Central memory CD8-positive, alpha-beta T cell (primary cell): ENCODE measurements at regions not wholly inside any gene's neighbourhood (a gene's known extent, or its start where the extent isn't known, plus 50 kb on each side); places are given as distances from the start of the nearest gene placed in this dataset.
"Not testable (repeated sequence)": the region's sequence is repeated elsewhere in the genome, so short reads cannot be mapped to it uniquely, and the experiment has no call there.

Experiments
- ATAC-seq: fragments of 150-1000 bp; cut with Tn5 transposase; replicated peaks from 2 replicates; pipeline ENCODE4 v1.10.0; 2022; ENCODE audit warnings: mild to moderate bottlenecking, moderate FRiP score, moderate number of reproducible peaks; ENCODE audit not compliant: poor library complexity, severe bottlenecking; ENCODE audit errors: extremely low read depth
- DNase-seq, 2 donors: peaks; one replicate each; pipeline ENCODE4 v3.0.0; 2021; ENCODE audit warnings: low spot score in 2 of 2
- H3K27ac Mint-ChIP-seq: one replicate; pipeline ENCODE4 v1.8.0; 2022; ENCODE audit warnings: low read depth, mild to moderate bottlenecking, moderate library complexity, mixed read lengths
- H3K27me3 Mint-ChIP-seq: one replicate; pipeline ENCODE4 v1.8.0; 2022; ENCODE audit warnings: mixed read lengths
- H3K36me3 Mint-ChIP-seq: one replicate; pipeline ENCODE4 v1.8.0; 2022; ENCODE audit warnings: mild to moderate bottlenecking, moderate library complexity, mixed read lengths; ENCODE audit not compliant: insufficient read depth
- H3K4me1 Mint-ChIP-seq: one replicate; pipeline ENCODE4 v1.8.0; 2022; ENCODE audit warnings: mixed read lengths
- H3K4me3 Mint-ChIP-seq: one replicate; pipeline ENCODE4 v1.8.0; 2022; ENCODE audit warnings: mild to moderate bottlenecking, moderate library complexity, mixed read lengths
- H3K9me3 Mint-ChIP-seq: one replicate; pipeline ENCODE4 v1.8.0; 2022; ENCODE audit warnings: mixed read lengths

DNA sequence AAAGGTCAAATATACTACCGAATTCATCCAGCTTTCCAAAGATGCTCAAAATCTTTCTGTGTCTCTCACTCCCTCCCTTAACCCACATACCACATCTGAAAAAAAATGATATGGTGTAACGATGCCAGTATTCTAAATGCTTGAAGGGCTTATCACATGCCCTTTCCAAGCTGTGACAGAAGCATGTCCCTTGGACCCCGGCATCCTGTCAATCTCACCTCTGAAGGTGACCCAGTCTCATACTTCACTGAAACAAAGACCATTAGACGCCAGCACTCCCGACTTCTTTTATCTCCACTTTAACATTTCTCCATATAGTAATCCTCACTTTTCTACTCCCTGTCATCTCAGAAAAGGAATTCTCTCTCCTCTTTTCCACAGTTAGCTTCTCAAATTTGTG lies 130.8 kb downstream of the KBTBD2 start:
- H3K4me3 Mint-ChIP-seq = not testable (repeated sequence)

DNA sequence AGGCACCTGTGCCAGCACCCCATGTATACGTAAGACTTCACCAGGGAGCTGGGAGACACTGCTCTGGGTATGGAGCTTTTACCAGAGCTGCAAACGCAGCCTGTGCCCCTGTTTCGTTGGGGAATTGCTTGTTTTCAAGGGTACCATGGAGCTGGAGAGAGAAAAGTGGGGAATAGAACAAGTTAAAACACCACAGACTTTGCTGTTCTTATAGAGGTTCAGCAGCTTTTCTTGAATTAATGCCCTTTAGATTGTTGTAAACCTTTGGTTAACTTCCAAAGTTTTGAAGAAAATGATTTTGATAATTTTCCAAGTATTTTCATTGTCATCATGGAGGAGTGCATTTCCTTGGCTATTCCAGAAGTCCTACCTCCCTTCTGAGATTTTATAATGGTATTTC lies 131.7 kb downstream of the KBTBD2 start:
- H3K27ac Mint-ChIP-seq, H3K9me3 Mint-ChIP-seq, DNase-seq, H3K4me3 Mint-ChIP-seq, H3K36me3 Mint-ChIP-seq, ATAC-seq: not testable (repeated sequence)
- Mint-ChIP-seq H3K27me3 (peaks cover 66% of the 10 kb centered on the region), H3K4me1 (peaks cover 11% of the 10 kb centered on the region)

More for the DNA sequence above, 130.8 kb downstream of the KBTBD2 start:
- ATAC-seq, H3K27ac Mint-ChIP-seq, H3K36me3 Mint-ChIP-seq, DNase-seq, H3K9me3 Mint-ChIP-seq: not testable (repeated sequence)
- Mint-ChIP-seq H3K27me3 (peaks cover 61% of the 10 kb centered on the region), H3K4me1 (peaks cover 11% of the 10 kb centered on the region)

DNA sequence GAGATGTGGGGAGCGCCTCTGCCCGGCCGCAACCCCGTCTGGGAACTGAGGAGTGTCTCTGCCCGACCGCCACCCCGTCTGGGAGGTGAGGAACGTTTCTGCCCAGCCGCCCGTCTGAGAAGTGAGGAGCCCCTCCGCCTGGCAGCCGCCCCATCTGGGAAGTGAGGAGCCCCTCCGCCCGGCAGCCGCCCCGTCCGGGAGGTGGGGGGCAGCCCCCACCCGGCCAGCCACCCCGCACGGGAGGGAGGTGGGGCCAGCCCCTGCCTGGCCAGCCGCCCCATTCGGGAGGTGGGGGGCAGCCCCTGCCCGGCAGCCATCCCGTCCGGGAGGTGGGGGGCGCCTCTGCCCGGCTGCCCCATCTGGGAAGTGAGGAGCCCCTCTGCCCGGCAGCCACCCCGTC lies 137.7 kb downstream of the KBTBD2 start:
- DNase-seq, H3K36me3 Mint-ChIP-seq, ATAC-seq, H3K4me1 Mint-ChIP-seq, H3K4me3 Mint-ChIP-seq, H3K9me3 Mint-ChIP-seq, H3K27ac Mint-ChIP-seq: not testable (repeated sequence)
- H3K27me3 Mint-ChIP-seq = peaks cover 34% of the 10 kb centered on the region

DNA sequence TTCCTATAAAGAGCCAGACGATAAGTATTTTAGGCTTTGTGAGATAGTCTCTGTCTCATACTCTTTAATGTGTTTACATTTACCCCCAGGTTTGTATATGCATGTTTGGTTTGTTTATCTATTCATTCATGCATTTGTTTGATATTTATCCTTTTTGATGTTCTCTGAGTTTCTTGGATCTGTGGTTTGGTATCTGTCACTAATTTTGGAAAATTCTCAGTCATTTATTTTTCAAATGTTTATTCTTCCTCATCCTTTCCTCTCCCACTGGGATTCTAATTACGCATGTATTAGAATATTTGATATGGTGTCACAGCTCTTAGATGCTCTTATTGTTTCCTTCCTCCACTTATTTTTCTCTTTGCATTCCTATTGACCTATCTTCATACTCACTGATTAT lies 143.2 kb downstream of the KBTBD2 start:
- not testable (repeated sequence) for DNase-seq, H3K36me3 Mint-ChIP-seq, H3K4me3 Mint-ChIP-seq, ATAC-seq, H3K4me1 Mint-ChIP-seq, H3K9me3 Mint-ChIP-seq, H3K27ac Mint-ChIP-seq
- peaks cover 43% of the 10 kb centered on the region for H3K27me3 Mint-ChIP-seq

DNA sequence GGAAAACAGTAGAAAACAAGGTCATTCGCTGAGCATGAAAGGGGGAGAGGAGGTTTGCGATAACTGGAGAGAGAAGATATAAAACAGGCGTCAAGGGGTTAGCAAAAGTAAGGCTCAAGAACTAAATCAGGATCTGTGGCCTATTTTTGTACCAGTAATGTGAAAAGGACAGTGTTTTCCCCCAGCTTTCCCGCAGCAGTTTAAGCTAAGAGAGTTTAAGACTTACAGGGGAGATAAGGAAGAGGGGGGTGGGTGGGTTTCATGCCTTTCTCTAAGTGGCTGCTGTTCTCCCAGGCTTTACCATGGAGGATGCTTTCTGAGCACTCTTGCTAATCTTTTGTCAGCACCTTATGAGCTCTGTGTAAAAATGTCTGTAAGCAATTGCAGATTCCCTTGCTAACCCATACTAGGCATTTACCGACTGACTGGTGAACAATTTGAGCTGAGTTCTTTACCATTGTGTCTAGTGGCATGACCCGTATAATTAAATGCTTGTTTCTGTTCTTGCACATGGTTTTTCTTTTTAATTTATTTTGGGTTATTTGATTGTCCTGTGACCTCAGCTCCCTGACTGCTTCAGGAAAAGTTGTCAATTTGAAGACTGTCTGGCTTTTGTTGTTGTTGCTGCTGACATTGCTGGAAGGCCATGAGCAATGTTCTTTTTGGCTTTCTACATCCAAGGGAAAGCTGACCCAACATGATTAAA lies 144.0 kb downstream of the KBTBD2 start:
- H3K27ac Mint-ChIP-seq, H3K9me3 Mint-ChIP-seq, H3K36me3 Mint-ChIP-seq, ATAC-seq, H3K4me1 Mint-ChIP-seq, H3K4me3 Mint-ChIP-seq, DNase-seq: not testable (repeated sequence)
- peaks cover 43% of the 10 kb centered on the region for H3K27me3 Mint-ChIP-seq

DNA sequence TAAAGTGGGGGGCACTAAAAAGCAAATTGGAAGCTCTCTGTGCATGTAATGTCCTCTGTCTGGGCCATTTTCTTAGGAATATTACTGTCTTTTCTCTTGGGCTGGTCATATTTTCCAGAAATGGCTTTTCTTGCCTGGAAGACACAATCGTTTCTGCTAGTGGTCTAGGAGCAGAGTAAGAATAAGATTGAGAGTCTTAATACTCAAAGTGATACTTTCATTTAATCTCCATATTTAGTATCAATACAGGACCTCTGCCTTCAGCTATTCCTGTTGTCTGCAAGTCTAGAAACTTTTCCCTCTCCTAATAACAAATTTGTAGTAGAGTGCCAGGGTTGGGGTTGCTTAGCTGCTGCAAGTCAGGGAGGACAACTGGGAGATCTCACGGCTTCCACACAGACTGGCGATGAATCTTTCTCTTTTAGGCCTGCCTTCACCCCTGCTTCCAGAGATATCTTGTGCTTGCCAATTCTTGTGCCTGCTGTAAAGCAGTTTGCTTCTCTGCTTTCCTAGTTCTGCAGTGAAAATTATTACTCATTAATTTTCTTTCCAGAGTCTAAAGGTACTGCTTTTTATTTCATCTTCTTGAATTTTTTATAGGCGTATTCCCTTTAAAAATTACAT lies 149.6 kb downstream of the KBTBD2 start:
- not testable (repeated sequence) for H3K27ac Mint-ChIP-seq, H3K9me3 Mint-ChIP-seq, ATAC-seq, H3K36me3 Mint-ChIP-seq, DNase-seq, H3K4me1 Mint-ChIP-seq, H3K4me3 Mint-ChIP-seq
- peaks cover 24% of the 10 kb centered on the region for H3K27me3 Mint-ChIP-seq

DNA sequence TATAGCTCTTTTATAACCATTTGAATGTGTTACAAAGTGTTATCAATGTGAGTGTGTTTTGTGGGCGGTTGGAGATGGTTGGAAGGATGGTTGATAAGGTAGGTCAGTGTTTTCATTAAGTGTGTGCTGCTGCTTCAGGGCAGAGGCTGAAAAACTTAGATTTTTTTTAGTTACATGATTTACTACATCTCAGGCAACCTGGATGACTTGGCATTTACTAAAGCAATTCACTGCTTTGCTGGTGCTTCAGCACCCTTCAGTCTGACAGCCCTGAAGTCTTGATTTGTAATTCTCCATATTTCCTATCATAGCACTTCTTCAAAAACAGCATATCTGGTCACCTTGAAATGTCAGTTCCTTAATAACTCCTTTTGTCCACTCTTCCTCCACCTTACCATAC lies 151.8 kb downstream of the KBTBD2 start:
- H3K4me3 Mint-ChIP-seq, ATAC-seq, DNase-seq, H3K9me3 Mint-ChIP-seq, H3K4me1 Mint-ChIP-seq, H3K27ac Mint-ChIP-seq, H3K36me3 Mint-ChIP-seq: not testable (repeated sequence)
- H3K27me3 Mint-ChIP-seq = peaks cover 26% of the 10 kb centered on the region

DNA sequence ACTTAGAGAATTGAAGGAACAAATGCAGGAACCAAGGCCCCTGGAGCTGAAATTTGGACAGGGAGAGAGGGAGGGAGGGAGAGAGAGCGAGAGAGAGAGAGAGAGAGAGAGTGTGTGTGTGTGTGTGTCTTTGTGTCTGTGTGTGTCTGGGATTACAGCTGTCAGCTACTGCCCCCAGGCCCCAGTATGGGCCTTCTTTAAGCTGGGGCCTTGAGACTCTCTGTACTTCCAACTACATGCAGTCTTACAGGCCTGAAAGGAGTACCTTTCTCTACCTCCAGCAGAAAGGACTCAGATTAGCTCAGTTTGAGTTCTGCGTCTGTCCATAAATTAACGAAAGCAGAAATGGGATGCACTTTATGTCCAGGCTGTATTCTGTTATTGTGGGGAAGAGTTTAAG lies 153.2 kb downstream of the KBTBD2 start:
- not testable (repeated sequence) for H3K36me3 Mint-ChIP-seq, DNase-seq, H3K27ac Mint-ChIP-seq, H3K9me3 Mint-ChIP-seq, H3K4me3 Mint-ChIP-seq, ATAC-seq, H3K4me1 Mint-ChIP-seq
- peaks cover 19% of the 10 kb centered on the region for H3K27me3 Mint-ChIP-seq

DNA sequence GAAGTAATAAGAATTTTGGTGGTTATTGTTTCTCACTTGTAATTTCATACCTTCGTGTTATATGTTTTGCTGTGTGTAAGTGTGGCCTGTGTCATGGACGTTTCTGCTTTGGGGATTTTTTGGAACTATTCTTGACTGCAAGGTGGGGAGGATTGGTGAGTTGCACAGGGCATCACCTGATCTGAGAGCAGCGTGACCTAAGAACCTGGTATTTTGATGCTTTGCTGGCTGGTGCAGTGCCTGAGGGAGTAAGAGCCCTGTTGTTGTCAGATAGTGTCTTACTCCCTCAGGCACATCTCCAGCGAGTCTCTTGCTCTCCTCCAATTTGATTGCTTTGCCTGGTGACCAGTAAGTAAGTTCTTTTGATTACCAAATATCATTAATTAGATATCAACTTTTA lies 158.8 kb downstream of the KBTBD2 start:
- not testable (repeated sequence) for DNase-seq, H3K4me3 Mint-ChIP-seq, H3K27ac Mint-ChIP-seq, H3K36me3 Mint-ChIP-seq, ATAC-seq, H3K9me3 Mint-ChIP-seq, H3K4me1 Mint-ChIP-seq
- peaks cover 18% of the 10 kb centered on the region for H3K27me3 Mint-ChIP-seq

DNA sequence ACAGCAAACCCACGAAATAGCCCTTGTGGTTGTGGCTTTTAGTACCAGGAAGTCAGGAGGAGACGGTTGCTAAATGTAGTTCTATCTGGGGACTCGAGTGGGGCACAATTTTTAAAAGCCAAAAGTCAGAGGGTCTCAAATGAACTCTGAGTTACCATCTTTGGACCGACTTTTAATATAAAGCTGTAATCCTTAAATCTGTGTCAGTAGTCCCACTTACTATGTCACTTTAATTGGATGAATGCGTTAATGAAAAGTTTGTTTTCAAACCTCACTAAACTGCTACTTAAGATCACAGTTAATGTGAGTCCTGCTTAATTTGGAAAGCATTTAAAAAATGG lies 162.3 kb downstream of the KBTBD2 start:
- Mint-ChIP-seq H3K27me3 (peaks cover 38% of the 10 kb centered on the region), H3K4me3 (peak overlapping the region; percentile 71)
- H3K36me3 Mint-ChIP-seq, H3K27ac Mint-ChIP-seq, ATAC-seq, DNase-seq, H3K4me1 Mint-ChIP-seq, H3K9me3 Mint-ChIP-seq: not testable (repeated sequence)

DNA sequence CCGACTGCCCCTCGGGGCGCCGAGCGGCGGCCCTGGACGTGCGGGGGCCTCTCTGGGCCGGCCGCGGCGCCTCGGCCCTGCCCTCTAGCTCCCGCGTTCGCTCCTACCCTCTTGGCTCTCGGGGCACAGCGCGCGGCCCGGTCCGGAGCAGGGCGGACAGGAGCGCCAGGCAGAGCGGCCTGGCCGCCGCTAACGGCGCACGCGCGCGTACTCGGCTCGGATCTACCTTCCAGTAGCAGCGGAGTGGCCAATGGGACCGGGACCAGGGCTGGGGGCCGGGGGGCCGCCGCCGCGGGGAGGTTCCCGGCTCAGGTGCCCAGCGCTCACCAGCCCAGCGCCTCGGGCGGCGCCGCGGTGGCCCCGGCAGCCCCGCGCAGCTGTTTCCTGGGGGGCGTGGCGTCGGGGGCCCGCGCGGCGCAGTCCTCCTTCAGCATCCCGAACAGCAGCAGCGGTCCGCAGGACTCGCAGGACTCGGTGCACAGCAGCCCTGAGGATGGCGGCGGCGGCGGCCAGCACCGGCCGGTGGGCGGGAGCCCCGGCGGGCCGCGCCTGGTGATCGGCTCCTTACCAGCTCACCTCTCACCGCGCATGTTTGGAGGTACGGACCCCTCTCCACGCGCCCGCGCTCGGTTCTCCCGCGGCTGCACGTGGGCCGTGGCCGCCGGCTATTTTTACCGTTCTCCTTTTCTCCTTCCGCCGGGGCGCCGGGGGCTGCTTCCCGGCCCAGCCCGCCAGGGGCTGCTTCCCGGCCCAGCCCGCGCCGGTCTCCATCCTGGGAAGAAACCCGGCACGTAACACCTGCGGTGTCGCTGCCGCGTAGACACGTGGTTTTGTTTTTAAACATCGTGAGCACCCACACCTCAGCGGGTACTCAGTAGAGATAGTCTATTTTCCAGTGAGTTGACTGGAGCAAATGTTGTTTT lies 162.9 kb downstream of the KBTBD2 start:
- DNase-seq (peak; percentile 11 to 13), ATAC-seq (peak; percentile 68)
- Mint-ChIP-seq H3K4me3 (peak overlapping the region; percentile 71), H3K27me3 (peaks cover 44% of the 10 kb centered on the region)
- H3K9me3 Mint-ChIP-seq, H3K4me1 Mint-ChIP-seq, H3K36me3 Mint-ChIP-seq, H3K27ac Mint-ChIP-seq: not testable (repeated sequence)

DNA sequence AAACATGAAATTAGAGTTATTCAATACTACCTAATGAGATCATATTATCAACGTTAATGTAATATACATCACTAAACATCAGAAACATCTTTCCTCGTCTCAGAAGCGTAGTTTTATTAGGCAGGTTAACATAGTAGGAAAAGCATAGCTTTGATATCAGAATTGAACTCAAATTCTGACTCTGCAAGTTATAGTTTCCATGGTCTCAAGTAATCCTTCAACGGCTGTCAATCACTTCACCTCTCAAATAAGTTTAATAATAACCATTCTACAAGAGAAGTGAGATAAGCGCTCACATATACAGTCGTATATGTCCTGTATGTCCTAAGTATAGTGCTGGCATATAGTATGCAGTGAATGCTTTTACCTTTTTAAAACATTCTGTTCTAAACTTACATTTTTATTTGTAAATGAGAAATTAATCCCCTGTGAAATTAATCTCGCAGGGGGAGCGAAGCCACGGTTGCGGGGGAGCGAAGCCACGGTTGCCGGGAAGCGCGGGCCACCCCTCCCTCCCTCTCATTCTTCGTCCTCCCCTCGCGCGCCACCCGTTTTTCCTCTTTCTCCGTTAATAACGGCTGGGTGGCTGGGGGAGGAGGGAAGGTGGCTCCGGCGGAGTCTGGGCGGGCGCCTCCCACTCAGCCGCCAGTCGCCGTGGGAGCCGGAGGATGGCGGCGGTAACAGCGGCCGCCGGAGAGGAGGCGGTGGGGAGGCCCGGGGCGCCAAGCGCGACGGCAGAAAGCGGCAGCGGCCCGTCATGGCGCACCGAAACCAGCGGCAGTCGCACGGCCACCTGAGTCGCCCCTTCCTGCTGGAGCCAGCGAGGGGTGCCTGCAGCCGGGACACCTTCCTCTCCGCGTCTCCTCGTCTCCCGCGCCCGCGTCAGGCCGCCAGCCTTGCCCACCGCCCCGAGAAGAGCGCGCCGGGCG lies 163.8 kb downstream of the KBTBD2 start:
- H3K4me3 Mint-ChIP-seq = peak overlapping the region; percentile 71
- DNase-seq = not testable (repeated sequence)

More for the DNA sequence above, 163.8 kb downstream of the KBTBD2 start:
- H3K27ac Mint-ChIP-seq, H3K36me3 Mint-ChIP-seq, H3K9me3 Mint-ChIP-seq, H3K4me1 Mint-ChIP-seq: not testable (repeated sequence)
- peaks cover 52% of the 10 kb centered on the region for H3K27me3 Mint-ChIP-seq
- peak; percentile 43 for ATAC-seq
